Vagina (tissue), 2 donors: ENCODE measurements at regions not wholly inside any gene's neighbourhood (a gene's known extent, or its start where the extent isn't known, plus 50 kb on each side); places are given as distances from the start of the nearest gene placed in this dataset.

Experiments
- CTCF ChIP-seq, 3 experiments: fragments of 450-650 bp in 2 of 3; fragments of 200-600 bp in 1 of 3; sonication (generic) in 1 of 3; IDR thresholded peaks; one replicate each; pipeline ENCODE4 v1.5.1; 2017 to 2019; ENCODE audit warnings: antibody characterized with exemption in 3 of 3, mild to moderate bottlenecking in 2 of 3, moderate library complexity in 2 of 3
- POLR2A ChIP-seq, 2 donors: fragments of 450-650 bp; IDR thresholded peaks; one replicate each; pipeline ENCODE4 v1.6.1; 2017; ENCODE audit warnings: antibody characterized with exemption in 2 of 2, mild to moderate bottlenecking in 2 of 2, moderate library complexity in 2 of 2

GRCh38 chr14:98692832-98693231 is 579.2 kb downstream of the BCL11B start:
- TF ChIP-seq POLR2A (IDR thresholded peaks at IDR 0.05) (no peak), CTCF (IDR thresholded peaks at IDR 0.05) (no peak)
